Activated CD8-positive, alpha-beta memory T cell treated with anti-CD3 and anti-CD28 coated beads, Interleukin-2, amount 50 U/mL, for 1 hour (primary cell): ENCODE measurements at regions not wholly inside any gene's neighbourhood (a gene's known extent, or its start where the extent isn't known, plus 50 kb on each side); places are given as distances from the start of the nearest gene placed in this dataset.

Source experiments
- DNase-seq: peaks from one replicate; pipeline ENCODE4 v3.0.0-alpha.2; 2020; ENCODE audit errors: extremely low read depth

DNA sequence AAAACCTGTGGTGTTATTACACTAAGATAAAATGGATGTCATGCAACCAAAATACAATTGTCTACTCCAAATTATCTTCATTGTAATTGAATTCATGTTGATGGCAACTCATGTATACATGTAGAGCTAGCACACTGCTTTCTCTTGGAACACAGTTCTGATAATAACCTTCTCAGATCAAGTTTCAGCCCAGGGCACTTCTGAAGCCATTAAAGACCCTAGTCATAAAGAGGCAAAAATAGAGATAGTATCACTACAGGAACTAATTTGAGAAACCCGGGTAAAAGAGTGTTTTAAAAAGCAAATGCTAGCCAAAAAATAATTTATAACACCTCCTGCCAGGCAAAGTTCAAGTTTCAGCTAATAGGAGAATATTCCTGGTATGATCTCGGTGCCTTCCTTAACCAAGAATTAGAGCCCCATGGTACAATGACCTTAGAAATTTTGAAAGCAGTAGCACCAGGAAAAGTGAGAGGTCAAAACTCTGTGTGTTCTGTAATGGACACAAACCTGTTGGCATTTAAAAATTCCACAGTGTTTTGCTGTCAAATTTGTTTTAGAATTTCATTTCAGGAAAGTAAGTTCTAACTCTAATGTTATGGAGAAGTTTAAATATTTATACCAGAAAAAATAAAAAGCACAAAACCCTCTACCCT, 105.0 kb upstream of the FRMD6 start:
- no peak for DNase-seq

- no peak for DNase-seq
These were observed 104.5 kb upstream of the FRMD6 start for GRCh38 chr14:51547260-51547659.

DNA sequence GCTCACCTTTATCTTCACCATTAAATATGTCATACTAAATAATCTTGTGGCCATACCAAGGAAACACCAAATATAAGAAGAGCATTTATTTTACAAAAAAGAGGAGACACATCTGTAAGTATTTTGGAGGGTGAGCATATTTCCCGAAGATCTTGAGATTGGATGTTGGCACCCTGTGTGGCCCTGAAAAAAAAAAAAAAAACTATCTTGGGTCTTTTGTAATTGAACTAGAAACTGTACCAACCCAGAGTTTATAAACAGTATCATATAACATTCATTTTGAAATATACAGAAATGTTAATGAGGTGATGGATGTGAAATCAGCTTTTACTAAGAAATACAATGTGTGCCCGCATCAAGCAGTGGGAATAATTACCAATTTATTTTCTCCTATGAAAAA, 104.0 kb upstream of the FRMD6 start:
- no peak for DNase-seq

DNA sequence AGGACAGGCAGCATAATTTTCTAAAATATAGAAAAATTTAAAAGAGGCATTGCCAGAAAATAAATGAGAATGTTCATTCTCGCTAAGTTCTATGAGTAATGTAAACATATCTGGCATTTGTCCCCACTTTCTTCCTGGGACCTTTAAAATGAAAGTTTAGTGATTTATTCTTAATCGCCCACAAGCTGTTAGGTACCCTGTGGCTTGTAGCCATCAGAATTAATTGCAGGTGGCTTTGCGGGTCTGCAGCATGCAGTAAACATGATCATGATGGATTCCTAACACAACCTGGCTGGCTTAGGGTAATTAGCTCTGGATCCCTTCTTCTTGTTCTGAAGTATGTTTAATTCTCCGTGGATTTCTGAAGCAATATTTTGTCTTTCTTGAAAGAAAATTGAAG, 103.5 kb upstream of the FRMD6 start:
- DNase-seq = no peak

DNA sequence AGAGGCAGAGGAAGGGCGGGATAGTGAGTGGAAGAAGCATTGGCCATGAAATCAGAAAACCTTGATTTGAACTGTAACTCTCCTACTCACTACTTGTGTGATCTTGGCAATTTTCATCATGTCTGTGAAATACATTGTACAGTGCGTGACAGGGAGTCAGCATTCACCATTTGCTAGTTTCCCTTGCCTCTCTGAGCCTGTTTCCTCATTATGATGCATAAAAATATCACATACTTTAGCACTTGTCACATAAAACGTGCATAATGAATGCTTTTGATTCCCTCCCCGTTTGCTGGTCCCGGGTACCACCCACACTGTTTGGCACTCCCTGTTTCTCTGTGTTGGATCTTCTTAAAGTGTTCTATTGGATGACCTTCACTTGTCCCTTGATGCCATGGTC, 101.1 kb upstream of the FRMD6 start:
- no peak for DNase-seq

DNA sequence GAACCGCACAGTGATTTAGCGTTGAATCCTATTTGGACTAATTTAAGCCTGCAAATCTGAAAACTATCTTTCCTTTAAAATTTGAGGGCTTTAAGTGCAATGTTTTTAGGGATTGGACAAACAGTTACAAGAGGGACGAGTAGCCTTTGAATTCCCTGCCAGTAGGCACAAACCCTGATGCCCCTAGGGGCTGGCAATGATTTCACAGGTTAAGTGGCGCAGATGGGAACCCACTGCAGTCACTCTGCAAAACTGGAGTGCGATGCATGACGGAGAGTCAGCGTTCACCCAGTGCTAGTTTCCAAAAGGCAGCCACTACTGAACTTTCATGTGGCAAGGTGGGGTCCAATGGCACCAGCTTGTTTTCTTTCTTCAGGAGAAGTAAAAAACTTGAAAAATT, 99.4 kb upstream of the FRMD6 start:
- no peak for DNase-seq

DNA sequence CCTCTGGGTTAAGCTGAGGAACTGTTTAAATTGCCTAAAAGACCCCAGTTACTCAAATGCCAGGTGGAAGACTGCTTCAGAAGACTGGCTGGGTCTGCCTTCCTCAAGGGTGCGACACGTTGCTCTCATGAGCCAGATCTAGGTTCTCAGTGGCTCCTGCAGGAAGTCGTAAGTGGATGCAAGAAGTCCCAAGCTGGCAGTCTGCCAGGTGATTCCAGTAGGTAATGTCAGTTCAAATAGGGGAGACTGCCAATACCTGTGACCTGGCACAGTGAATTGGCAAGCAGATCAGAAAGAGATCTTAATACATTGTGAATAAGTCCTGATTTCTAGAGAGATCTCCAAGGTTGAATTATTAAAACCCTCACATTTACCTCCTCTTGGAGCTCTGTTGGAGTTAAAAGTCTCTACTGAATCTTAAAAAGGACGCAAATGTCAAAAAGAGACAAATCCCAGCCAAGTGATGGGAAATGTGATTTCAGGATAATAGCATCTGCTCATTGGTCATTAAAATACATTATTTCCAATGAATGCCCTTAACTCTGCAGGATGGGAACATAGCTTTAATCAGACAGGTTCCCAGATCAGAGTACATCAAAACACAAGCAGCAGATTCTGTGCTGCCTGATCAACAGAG, 98.8 kb upstream of the FRMD6 start:
- no peak for DNase-seq

GRCh38 chr14:51554339-51554920, 97.3 kb upstream of the FRMD6 start:
- no peak for DNase-seq

- DNase-seq = no peak
These were observed 96.8 kb upstream of the FRMD6 start for GRCh38 chr14:51554953-51555352.

DNA sequence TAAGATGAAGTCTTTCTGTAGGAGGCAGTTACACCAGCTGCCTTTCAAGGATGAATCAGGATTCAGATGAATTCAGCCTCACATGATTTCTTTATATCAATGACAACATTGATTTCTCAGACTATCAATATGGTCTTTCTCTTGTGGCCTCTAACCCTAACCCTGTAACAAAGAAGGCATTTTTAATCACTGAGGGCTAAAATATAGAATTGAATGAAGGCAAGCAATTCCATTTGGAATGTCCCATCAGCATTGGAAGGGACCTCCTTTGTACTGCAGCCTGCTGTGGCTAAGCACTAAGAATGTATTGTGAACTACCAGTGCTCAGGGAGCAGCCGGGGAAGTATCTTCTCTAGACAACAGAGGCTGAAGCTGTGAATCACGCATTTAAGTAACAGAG, 90.6 kb upstream of the FRMD6 start:
- no peak for DNase-seq

DNA sequence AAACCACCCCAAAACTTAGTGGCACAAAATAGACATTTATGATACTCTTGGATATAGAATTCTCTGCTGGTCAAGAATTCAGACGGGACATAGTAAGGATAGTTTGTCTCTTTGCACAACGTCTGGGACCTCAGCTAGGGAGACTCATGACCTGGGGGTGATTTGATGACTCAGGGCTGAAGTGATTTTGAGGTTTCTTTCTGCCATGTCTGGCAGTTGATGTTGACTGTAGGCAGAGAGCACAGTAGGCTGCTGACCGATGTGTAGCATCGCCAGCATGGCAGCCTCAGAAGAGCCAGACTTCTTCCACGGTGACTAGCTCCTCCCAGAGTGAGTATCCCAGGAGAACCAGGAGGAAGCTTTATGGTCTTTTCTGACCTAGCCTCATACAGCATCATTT, 88.9 kb upstream of the FRMD6 start:
- no peak for DNase-seq

- no peak for DNase-seq
These were observed 88.2 kb upstream of the FRMD6 start for GRCh38 chr14:51563560-51563959.

GRCh38 chr14:51564460-51564859, 87.2 kb upstream of the FRMD6 start:
- no peak for DNase-seq

DNA sequence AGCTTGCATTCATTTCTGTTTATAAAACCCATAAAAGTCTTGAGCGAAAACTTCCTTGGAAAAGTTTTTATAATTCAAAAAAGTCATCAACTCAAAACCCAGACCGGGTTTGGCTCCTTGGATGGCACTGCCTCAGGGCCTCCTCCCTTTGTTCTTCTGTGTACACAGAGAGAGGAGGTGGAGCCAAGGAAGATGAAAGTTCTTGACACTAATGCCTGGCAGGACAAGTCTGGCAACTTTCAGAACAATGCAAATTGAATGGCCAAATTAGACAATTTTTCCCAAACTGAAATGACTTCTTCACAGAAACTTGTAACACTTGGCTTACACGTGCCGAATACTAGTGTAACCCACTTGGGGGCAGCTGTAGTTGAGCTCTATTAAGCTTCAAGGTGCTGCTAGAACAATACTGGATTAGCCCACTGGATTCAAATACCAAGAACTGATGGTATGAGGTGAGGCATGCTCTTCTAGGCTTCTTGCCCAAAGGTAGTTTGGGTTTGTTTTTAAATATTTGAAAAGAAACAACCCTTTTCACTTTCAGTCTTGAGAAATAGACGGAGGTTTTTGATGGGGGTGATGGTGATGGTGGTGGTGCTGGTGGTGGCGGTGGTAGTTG, 86.6 kb upstream of the FRMD6 start:
- DNase-seq = no peak

DNA sequence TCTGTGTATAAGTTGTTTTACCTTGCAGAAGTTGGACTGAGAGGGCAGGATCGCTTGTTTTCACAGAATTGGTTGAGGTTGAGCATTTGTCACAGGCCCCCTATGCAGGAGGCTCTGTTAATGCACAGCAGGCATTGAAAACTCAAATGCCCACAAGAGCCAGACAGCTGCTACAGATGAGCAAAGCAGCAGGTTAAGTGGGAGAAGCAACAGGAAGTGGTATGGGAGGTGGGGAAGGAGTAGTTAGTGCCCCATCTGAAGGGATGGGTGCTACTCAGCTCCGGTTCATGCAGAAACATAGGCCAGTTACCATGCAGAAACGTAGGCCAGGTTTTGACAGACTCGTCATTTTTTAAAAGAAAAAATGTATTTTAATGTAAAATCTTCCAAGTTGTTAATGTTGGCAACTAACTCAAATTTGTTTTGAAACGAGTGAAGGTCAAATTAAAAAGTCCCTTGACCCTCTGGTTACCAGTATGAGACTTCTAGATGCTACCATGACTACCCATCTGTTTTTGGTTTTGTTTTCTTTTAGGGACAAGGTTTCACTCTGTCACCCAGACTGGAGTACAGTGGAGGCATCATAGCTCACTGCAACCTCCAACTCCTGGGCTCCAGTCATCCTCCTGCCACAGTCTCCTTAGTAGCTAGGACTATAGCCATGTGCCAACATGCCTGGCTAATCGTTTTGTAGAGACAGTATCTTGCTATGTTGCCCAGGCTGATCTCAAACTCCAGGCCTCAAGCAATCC, 84.7 kb upstream of the FRMD6 start:
- DNase-seq = no peak

- no peak for DNase-seq
These were observed 83.3 kb upstream of the FRMD6 start for GRCh38 chr14:51568366-51568765.

- DNase-seq = no peak
These were observed 78.1 kb upstream of the FRMD6 start for GRCh38 chr14:51573607-51574006.

DNA sequence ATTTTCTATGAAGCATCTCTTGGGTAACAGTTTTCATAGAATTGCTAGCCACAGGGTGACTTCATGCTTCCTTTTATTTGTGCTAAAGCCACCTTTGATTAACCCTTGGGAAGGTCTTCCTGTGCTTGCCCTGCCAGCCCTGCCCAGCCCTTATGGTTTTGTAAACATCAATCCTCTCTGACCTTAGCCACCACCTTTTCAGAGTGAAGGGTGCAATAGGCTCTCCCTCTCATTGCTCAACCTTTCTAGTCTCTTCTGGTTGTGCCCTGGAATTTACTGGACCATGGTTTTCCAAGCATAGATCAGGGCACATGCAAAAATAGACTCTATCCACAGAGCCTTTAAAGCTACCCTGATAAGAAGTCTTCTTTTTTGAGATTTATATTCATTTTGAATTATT, 77.7 kb upstream of the FRMD6 start:
- no peak for DNase-seq

DNA sequence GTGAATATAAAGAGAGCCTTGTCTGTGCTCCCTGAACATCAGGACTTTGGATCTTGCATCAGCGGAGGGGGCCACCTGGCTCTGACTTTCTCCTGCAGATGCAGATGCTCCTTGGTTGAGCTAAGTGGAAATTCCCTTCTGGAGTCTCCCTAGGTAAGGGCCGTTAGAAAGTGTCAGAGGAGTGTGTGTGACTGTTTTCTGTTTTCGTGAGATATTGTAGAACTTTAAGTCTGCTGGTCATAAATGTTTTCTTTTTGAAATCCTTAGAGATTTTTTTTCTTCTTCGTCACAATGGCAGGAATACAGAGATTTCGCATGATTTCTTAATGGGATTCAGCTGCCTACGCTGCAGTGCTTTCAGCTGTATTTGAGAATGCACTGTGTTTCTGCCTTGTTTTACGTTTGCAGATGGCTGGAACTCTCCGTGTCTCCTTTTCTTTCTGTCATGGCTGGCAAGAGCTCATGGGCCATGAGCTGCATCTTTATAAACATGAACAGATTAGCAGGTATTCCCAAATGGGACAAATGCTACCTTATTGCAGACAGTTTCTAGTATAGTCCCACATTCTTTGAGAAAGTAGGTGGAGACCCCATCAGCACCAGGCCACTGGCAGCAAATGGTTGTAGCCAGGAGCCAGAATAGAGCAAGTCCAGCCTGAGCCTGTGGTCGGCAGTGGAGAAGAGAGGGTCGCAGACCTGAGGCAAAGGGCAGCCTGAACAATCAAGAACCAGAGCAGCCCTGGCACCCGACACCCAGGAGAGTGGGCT, 76.2 kb upstream of the FRMD6 start:
- DNase-seq = no peak

DNA sequence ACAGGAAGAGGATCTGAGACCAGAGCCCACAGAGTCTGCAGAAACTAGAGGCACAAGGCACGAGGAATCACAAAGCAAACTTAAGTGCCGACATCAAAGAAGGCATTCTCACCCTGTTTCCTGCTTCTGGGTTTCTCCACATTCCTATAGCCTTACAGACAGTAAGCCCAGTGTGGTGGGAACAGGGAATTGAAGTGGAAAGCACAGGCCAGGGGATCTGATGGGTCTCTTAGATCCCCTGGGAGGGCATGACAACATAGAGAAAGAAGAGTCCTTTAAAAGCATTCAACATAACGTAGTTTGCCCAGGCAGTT, 75.6 kb upstream of the FRMD6 start:
- no peak for DNase-seq

- DNase-seq = no peak
These were observed 74.8 kb upstream of the FRMD6 start for GRCh38 chr14:51576879-51577278.

DNA sequence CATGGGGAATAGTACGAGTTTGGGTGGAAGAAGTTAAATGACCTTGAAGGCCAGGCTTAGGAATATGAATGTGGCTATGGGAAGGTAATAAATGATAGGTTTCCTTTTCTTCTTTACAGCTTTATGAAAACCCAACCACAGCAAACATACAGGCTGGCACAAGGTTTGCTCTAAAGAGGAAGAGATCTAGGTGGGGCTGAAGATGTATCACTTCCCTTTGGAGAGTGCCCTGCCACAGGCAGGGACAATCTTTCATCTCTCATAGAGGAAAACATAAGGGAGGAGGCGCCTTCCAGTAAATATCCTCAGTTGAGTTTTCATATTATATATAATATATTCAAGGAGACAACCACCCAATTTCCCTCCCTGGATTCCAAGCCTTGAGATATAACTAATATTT, 72.9 kb upstream of the FRMD6 start:
- DNase-seq = no peak
